CD1c-positive myeloid dendritic cell (primary cell): ENCODE measurements at regions not wholly inside any gene's neighbourhood (a gene's known extent, or its start where the extent isn't known, plus 50 kb on each side); places are given as distances from the start of the nearest gene placed in this dataset.

Source experiments
- DNase-seq: peaks from one replicate; pipeline ENCODE4 v3.0.0-alpha.2; 2016; ENCODE audit errors: extremely low spot score

GRCh38 chr12:43179486-43179885, 372.5 kb downstream of the ADAMTS20 start:
- DNase-seq: no peak

DNA sequence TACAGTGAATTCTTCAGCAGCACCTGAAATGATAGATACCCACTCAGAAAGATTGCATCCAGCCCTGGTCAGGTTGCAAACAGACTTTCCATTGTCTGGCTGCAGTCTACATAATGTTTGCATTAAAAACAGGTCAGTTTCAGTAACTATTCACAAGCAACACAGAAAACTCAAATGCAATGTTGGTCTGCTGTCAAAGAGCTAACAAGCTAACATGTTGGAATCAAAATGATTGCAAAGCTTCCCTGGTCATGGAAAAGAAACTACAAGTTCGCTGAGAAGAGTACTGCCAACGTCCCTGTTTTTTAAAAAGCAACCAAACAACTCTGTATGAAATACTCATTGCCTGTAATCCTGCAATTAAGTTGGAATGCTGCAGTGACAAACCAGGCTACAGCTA, 374.7 kb downstream of the ADAMTS20 start:
- DNase-seq: no peak

DNA sequence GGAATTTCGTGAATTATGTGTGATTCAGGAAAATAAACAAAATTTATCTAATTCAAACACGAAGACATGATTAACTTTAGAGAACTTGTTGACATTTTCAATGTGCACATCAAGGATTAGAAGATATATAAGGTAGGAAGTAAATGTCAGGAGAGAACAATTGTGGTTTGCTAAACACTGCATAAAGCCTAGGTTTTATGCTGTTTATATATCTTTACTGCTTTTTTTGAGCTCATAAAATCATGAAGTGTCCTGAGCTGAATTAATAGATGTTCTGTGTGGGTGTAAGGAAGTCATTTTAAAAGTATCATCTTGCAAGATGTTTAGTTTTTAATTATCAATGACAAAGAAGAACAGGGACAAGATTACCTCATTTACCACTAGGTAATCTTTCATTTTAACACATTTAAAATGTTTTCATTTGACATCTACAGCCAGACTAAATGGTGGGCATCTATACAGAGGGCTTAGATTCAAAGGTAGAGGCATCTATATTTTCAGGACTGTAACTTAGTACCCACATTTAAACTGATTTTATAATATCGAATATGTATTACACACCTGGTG, 382.8 kb downstream of the ADAMTS20 start:
- no peak for DNase-seq

DNA sequence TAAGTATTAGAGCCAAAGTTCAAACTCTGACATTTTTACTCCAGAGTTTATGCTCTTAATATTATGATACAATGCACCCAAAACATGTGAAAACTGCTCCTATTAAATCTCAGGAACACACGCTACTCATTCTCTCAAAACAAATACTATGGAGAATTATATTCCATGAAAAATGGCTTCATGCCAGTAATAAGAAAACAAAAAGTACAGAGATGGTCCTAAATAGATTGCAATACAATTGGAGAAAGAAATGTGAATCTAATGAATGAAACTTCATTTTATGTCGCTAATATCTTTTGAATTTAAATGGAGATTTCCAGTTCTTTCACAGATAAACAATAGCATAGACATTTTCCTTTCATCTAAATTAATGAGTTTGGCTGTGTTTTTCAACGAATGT, 384.3 kb downstream of the ADAMTS20 start:
- DNase-seq: no peak

DNA sequence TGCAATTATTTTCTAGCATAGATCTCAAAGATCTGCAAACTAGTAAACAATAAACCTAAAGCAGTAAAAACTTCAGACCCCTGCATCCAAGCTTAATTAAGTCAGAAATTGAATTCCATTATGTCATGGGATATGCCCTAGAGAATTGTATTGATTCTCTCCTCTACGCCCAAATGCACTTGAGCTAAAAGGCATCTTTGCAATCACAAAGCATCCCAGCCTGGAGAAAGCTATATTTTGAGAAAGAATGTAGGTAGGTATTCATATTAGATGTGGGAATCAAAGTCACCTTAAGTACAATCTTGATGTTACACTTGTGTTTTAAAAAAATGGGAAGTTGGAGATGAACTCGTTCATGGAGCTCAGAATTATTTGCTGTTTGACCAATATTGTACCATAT, 386.7 kb downstream of the ADAMTS20 start:
- no peak for DNase-seq

DNA sequence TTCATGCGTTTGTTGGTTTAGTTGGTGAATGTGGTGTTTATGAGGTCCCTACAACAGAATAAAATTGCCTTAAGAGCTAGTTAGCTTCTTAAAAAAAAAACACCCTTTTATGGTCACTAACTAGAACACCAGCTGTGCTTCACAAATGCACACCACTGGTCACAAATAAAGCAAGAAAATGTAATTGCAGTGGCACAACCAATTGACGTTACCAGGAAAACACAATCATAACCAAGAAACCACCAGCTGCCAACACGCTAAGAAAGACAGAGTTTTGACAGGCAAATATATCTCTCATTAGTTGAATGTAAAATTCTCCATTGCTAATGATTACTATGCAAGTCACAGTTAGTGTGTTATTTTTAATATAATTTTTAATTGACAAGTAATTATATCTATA, 389.9 kb downstream of the ADAMTS20 start:
- DNase-seq: no peak

- DNase-seq: no peak
Measured at GRCh38 chr12:43159506-43159905, 392.5 kb downstream of the ADAMTS20 start.

DNA sequence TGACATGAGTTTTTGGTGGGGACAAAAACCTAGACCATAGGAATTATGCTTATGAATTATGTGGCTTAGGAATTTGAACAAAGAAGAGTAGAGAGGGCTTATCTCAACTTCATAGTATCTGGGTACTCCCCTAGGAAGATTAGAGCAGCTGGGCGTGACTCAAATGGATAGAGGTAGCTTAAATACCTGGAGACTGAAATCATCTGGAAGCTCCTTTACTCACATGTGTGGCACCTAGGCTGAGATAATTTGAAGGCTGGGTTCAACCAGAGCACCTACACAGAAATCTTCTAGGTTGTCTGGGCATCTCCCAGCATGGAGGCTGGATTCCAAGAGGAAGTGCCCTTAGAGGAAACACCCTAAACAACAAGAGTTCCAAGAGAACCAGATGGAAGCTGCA, 393.9 kb downstream of the ADAMTS20 start:
- DNase-seq: no peak

GRCh38 chr12:43155376-43155775, 396.6 kb downstream of the ADAMTS20 start:
- no peak for DNase-seq

GRCh38 chr12:43154498-43155045, 397.4 kb downstream of the ADAMTS20 start:
- no peak for DNase-seq

- DNase-seq: no peak
Measured at GRCh38 chr12:43151441-43151981, 400.5 kb downstream of the ADAMTS20 start.

DNA sequence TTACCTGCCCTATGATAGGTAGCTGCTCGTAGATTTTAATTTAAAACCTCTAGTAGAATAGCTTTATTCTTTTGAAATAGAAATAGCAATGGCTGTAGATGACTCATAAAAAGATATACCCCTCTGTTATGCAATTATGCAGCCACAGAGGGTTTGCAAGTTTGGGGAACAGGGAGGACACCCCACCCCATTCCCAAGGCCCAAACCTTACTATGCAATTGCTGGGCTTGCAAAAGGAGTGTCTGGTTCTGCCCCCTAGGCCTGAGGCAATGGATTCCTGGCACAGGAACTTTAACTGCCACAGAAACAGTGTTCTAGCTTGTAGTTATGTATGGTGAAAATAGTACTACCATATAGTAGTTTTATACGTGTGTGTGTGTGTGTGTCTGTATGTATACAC, 403.3 kb downstream of the ADAMTS20 start:
- no peak for DNase-seq

GRCh38 chr12:43147878-43148277, 404.1 kb downstream of the ADAMTS20 start:
- no peak for DNase-seq

- no peak for DNase-seq
Measured at GRCh38 chr12:43145481-43145880, 406.5 kb downstream of the ADAMTS20 start.

GRCh38 chr12:43143278-43143677, 408.7 kb downstream of the ADAMTS20 start:
- no peak for DNase-seq

- DNase-seq: no peak
Measured at GRCh38 chr12:43132291-43132690, 419.7 kb downstream of the ADAMTS20 start.

DNA sequence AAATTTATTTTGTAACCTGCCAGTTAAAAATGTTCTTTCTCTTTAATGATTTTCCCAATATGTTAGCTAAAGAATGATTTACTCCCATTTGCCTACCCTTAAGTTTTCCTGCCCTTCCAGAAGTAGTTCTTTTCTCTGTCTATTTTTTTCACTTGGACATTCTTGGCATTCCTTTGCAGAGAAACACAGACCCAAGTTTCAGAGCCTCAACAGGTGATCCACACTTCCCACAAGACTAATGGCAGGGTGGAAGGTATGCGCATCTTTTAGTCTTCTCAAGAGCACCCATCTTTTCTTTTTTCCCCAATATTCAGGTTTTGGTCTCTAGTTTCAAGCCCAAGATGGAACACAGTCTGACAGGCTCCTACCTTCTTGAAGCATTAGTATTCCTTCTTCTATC, 420.7 kb downstream of the ADAMTS20 start:
- no peak for DNase-seq

DNA sequence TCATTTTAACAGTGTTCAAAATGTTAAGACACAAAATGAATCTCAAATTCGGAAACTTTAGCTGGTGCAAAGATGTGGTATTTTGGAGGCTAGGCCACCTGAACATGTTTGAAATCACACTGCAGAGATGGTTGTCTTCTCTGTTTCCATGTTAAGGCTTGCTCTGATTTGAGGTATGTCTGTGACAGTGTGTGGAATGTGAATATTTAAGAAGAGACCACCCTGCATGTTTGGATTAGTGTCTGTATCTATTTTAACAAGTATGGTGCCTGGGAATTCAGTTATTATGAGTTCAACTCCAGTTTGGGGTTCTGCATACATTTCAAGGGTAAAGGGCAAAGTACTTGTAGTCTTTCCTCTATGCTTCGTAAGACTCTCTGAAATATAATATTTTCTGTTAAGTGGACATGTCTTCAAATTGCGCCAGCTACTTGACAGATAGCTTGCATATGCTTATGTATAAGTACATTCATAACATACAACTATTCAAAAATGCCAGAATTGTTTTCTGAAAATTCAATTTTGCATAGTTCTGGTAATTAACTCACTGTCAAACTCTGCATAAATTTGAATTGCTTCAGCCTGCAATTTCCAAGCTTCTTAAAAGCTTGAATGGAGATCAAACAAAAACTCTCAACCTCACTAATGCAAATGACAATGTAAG, 424.0 kb downstream of the ADAMTS20 start:
- DNase-seq: no peak

DNA sequence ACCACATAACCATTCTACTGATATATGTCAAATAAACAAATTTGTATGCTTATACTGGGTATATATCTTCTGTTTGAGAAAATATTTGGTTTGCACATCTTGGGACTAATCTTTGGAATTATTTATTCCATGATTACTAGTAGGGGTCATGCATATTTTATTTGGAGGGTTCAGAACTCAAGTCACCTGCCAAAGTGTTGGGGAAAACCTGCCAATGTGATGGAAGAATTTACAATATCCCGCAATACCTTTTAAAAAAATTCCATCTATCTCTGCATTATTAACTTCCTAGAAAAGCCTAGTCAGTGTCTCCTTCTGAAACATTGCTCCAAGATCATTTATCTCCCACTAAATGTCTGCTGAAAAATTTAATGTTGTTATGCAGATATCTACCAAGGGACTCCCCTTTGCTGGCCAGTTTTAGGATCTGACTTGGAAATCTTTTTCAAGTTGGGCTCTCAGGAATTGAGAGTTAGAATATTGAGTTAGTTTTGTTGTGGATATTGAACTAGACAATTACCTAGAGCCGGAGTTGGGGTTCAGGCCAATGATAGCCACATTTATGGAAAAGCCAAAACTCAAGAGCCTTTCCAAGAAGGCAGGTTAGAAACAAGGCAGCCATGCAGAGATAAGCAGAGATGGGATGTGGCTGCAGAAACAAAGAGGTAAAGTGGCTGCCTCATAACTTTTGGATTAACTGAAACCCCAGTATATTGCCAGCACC, 425.2 kb downstream of the ADAMTS20 start:
- no peak for DNase-seq

DNA sequence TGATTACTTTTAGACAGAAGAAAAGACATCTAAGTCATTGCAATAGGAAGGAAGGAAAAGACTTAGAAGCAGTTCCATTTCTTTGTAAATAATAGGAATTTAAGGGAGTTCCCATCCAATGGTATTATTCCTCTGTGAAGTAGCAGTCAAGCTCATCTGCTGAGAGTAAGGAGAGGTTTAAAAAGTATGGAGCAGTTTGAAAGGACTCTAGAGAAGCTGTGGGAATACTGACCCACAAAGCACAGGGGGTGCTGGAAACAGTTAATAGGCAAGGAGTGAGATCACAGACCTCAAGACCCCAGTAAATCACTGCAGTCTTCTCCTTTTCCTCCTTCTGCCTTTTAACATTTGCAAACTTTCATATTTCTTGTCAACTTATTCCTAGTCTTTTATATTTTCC, 428.5 kb downstream of the ADAMTS20 start:
- no peak for DNase-seq

- no peak for DNase-seq
Measured at GRCh38 chr12:43120150-43120549, 431.9 kb downstream of the ADAMTS20 start.

- no peak for DNase-seq
Measured at GRCh38 chr12:43118881-43119280, 433.1 kb downstream of the ADAMTS20 start.

GRCh38 chr12:43118234-43118633, 433.8 kb downstream of the ADAMTS20 start:
- no peak for DNase-seq
